NCI-H69 (cell line): ENCODE measurements at regions not wholly inside any gene's neighbourhood (a gene's known extent, or its start where the extent isn't known, plus 50 kb on each side); places are given as distances from the start of the nearest gene placed in this dataset.
A peak's percentile ranks its signal among the peaks of the same experiment; 100 is the strongest.

Experiments used
- DNase-seq: peaks from one replicate; lab custom pipeline; 2025; lab: John Stamatoyannopoulos, UW

- no peak for DNase-seq
Observed at GRCh38 chr9:12933957-12934356, 159.1 kb downstream of the LURAP1L start.

GRCh38 chr9:12934545-12935272 is 159.9 kb downstream of the LURAP1L start:
- peak; percentile 48 for DNase-seq

GRCh38 chr9:12935714-12936113 is 160.9 kb downstream of the LURAP1L start:
- no peak for DNase-seq

GRCh38 chr9:12954441-12954840 is 179.6 kb downstream of the LURAP1L start:
- no peak for DNase-seq

GRCh38 chr9:12955510-12956163 is 180.8 kb downstream of the LURAP1L start:
- DNase-seq: peak; percentile 95

- no peak for DNase-seq
Observed at GRCh38 chr9:12956261-12956660, 181.4 kb downstream of the LURAP1L start.

- DNase-seq: no peak
Observed at GRCh38 chr9:12956805-12957204, 182.0 kb downstream of the LURAP1L start.

GRCh38 chr9:12958279-12958678 is 183.5 kb downstream of the LURAP1L start:
- peak; percentile 21 for DNase-seq

- DNase-seq: no peak
Observed at GRCh38 chr9:12958708-12959107, 183.9 kb downstream of the LURAP1L start.

- DNase-seq: no peak
Observed at GRCh38 chr9:12961276-12961809, 186.5 kb downstream of the LURAP1L start.

GRCh38 chr9:12963537-12963936 is 188.7 kb downstream of the LURAP1L start:
- no peak for DNase-seq

GRCh38 chr9:12964271-12964670 is 189.5 kb downstream of the LURAP1L start:
- DNase-seq: no peak

- no peak for DNase-seq
Observed at GRCh38 chr9:12965303-12965702, 190.5 kb downstream of the LURAP1L start.

- no peak for DNase-seq
Observed at GRCh38 chr9:12968093-12968492, 193.3 kb downstream of the LURAP1L start.

- DNase-seq: no peak
Observed at GRCh38 chr9:12972608-12973589, 198.1 kb downstream of the LURAP1L start.

GRCh38 chr9:12973710-12974109 is 198.9 kb downstream of the LURAP1L start:
- DNase-seq: no peak

GRCh38 chr9:12974671-12975070 is 199.9 kb downstream of the LURAP1L start:
- no peak for DNase-seq

GRCh38 chr9:12975496-12975895 is 200.7 kb downstream of the LURAP1L start:
- no peak for DNase-seq

- DNase-seq: no peak
Observed at GRCh38 chr9:12980085-12980851, 205.4 kb downstream of the LURAP1L start.

GRCh38 chr9:12988258-12988657 is 213.4 kb downstream of the LURAP1L start:
- DNase-seq: peak; percentile 83

- DNase-seq: no peak
Observed at GRCh38 chr9:12989669-12990068, 214.8 kb downstream of the LURAP1L start.
